IPS-NIHi11 (cell line): ENCODE measurements at regions not wholly inside any gene's neighbourhood (a gene's known extent, or its start where the extent isn't known, plus 50 kb on each side); places are given as distances from the start of the nearest gene placed in this dataset.
A peak's percentile ranks its signal among the peaks of the same experiment; 100 is the strongest.
"Not testable (repeated sequence)": the region's sequence is repeated elsewhere in the genome, so short reads cannot be mapped to it uniquely, and the experiment has no call there.

Source experiments
- DNase-seq: peaks from one replicate; pipeline ENCODE4 v3.0.0; 2012; ENCODE audit warnings: mixed read lengths, low spot score

- not testable (repeated sequence) for DNase-seq
Measured at GRCh38 chr16:31975826-31976419, 102.3 kb downstream of the ZNF267 start.

GRCh38 chr16:31978463-31978862, 104.9 kb downstream of the ZNF267 start:
- DNase-seq, result not testable (repeated sequence)

- DNase-seq, result not testable (repeated sequence)
Measured at GRCh38 chr16:31981739-31982138, 108.1 kb downstream of the ZNF267 start.

GRCh38 chr16:31982986-31983385, 109.4 kb downstream of the ZNF267 start:
- DNase-seq, result not testable (repeated sequence)

GRCh38 chr16:31983666-31984065, 110.1 kb downstream of the ZNF267 start:
- DNase-seq, result not testable (repeated sequence)

- DNase-seq, result not testable (repeated sequence)
Measured at GRCh38 chr16:31986895-31987294, 113.3 kb downstream of the ZNF267 start.

- DNase-seq, result not testable (repeated sequence)
Measured at GRCh38 chr16:31988595-31989581, 115.3 kb downstream of the ZNF267 start.

- not testable (repeated sequence) for DNase-seq
Measured at GRCh38 chr16:31990261-31990660, 116.7 kb downstream of the ZNF267 start.

GRCh38 chr16:31990980-31991379, 117.4 kb downstream of the ZNF267 start:
- not testable (repeated sequence) for DNase-seq

- DNase-seq, result not testable (repeated sequence)
Measured at GRCh38 chr16:31996325-31996724, 122.7 kb downstream of the ZNF267 start.

- not testable (repeated sequence) for DNase-seq
Measured at GRCh38 chr16:32002496-32002895, 128.9 kb downstream of the ZNF267 start.

GRCh38 chr16:32003819-32004218, 130.2 kb downstream of the ZNF267 start:
- DNase-seq, result not testable (repeated sequence)

- not testable (repeated sequence) for DNase-seq
Measured at GRCh38 chr16:32038783-32039496, 165.3 kb downstream of the ZNF267 start.

- not testable (repeated sequence) for DNase-seq
Measured at GRCh38 chr16:32039919-32040318, 166.3 kb downstream of the ZNF267 start.

- not testable (repeated sequence) for DNase-seq
Measured at GRCh38 chr16:32066016-32066651, 187.0 kb upstream of the TP53TG3D start.

- DNase-seq, result not testable (repeated sequence)
Measured at GRCh38 chr16:32071586-32071985, 181.5 kb upstream of the TP53TG3D start.

- not testable (repeated sequence) for DNase-seq
Measured at GRCh38 chr16:32083891-32084290, 169.2 kb upstream of the TP53TG3D start.

GRCh38 chr16:32084656-32085401, 168.3 kb upstream of the TP53TG3D start:
- DNase-seq, result not testable (repeated sequence)

GRCh38 chr16:32085438-32086141, 167.5 kb upstream of the TP53TG3D start:
- DNase-seq, result not testable (repeated sequence)

- DNase-seq, result peak; percentile 0
Measured at GRCh38 chr16:32115562-32115961, 137.5 kb upstream of the TP53TG3D start.
